VCaP (cell line): ENCODE measurements at regions not wholly inside any gene's neighbourhood (a gene's known extent, or its start where the extent isn't known, plus 50 kb on each side); places are given as distances from the start of the nearest gene placed in this dataset.

Experiments used
- H3K27ac ChIP-seq: fragments of 450-650 bp; 2 replicates; pipeline ENCODE4 v1.5.1; 2017
- CTCF ChIP-seq: fragments of 450-650 bp; conservative IDR thresholded peaks from 2 replicates; pipeline ENCODE4 v1.5.1; 2017; ENCODE audit warnings: mild to moderate bottlenecking, moderate library complexity

GRCh38 chr3:159323848-159324247 lies 522.0 kb downstream of the MFSD1 start:
- TF ChIP-seq CTCF: no peak
- H3K27ac ChIP-seq: no peak overlapping the region

GRCh38 chr3:159326998-159327397 lies 525.1 kb downstream of the MFSD1 start:
- no peak overlapping the region for H3K27ac ChIP-seq
- TF ChIP-seq CTCF: no peak

GRCh38 chr3:159332535-159333099 lies 530.8 kb downstream of the MFSD1 start:
- TF ChIP-seq CTCF: no peak
- H3K27ac ChIP-seq: no peak overlapping the region

- no peak overlapping the region for H3K27ac ChIP-seq
- no peak for TF ChIP-seq CTCF
These were observed 537.3 kb downstream of the MFSD1 start for GRCh38 chr3:159339131-159339530.

GRCh38 chr3:159340877-159341500 lies 539.1 kb downstream of the MFSD1 start:
- H3K27ac ChIP-seq: no peak overlapping the region
- no peak for TF ChIP-seq CTCF

- no peak for TF ChIP-seq CTCF
- H3K27ac ChIP-seq: no peak overlapping the region
These were observed 544.5 kb downstream of the MFSD1 start for GRCh38 chr3:159346271-159346903.

GRCh38 chr3:159348431-159348830 lies 546.6 kb downstream of the MFSD1 start:
- no peak overlapping the region for H3K27ac ChIP-seq
- TF ChIP-seq CTCF: no peak
